K562 (cell line): ENCODE measurements at regions not wholly inside any gene's neighbourhood (a gene's known extent, or its start where the extent isn't known, plus 50 kb on each side); places are given as distances from the start of the nearest gene placed in this dataset.

Source experiments
- USF2 ChIP-seq: sonication (generic); formaldehyde crosslinking; IDR thresholded peaks from 2 replicates; pipeline ENCODE4 v1.5.0; 2020; ENCODE audit warnings: missing genetic modification reagents
- TF ChIP-seq, protein P1 (sequence below), 2 experiments: fragments of 450-650 bp; formaldehyde crosslinking in 1 of 2; IDR thresholded peaks; 2 replicates each; pipeline versions ENCODE4 v1.4.0 to v1.6.1; 2014 to 2020; ENCODE audit warnings: mild to moderate bottlenecking in 2 of 2, borderline replicate concordance in 1 of 2, low read depth in 1 of 2

- TF ChIP-seq, protein P1, sequence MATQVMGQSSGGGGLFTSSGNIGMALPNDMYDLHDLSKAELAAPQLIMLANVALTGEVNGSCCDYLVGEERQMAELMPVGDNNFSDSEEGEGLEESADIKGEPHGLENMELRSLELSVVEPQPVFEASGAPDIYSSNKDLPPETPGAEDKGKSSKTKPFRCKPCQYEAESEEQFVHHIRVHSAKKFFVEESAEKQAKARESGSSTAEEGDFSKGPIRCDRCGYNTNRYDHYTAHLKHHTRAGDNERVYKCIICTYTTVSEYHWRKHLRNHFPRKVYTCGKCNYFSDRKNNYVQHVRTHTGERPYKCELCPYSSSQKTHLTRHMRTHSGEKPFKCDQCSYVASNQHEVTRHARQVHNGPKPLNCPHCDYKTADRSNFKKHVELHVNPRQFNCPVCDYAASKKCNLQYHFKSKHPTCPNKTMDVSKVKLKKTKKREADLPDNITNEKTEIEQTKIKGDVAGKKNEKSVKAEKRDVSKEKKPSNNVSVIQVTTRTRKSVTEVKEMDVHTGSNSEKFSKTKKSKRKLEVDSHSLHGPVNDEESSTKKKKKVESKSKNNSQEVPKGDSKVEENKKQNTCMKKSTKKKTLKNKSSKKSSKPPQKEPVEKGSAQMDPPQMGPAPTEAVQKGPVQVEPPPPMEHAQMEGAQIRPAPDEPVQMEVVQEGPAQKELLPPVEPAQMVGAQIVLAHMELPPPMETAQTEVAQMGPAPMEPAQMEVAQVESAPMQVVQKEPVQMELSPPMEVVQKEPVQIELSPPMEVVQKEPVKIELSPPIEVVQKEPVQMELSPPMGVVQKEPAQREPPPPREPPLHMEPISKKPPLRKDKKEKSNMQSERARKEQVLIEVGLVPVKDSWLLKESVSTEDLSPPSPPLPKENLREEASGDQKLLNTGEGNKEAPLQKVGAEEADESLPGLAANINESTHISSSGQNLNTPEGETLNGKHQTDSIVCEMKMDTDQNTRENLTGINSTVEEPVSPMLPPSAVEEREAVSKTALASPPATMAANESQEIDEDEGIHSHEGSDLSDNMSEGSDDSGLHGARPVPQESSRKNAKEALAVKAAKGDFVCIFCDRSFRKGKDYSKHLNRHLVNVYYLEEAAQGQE (IDR thresholded peaks at IDR 0.05; ENCODE audit: borderline replicate concordance) = no peak
- TF ChIP-seq, protein P1 (CRISPR knock-in tag; IDR thresholded peaks at IDR 0.05; ENCODE audit: low read depth) = no peak
- TF ChIP-seq USF2 (CRISPR knock-in tag) = no peak
Measured at GRCh38 chr1:209356976-209357377, 226.5 kb upstream of the CAMK1G start (continued).
